ENCODE measurements at regions not wholly inside any gene's neighbourhood (a gene's known extent, or its start where the extent isn't known, plus 50 kb on each side); places are given as distances from the start of the nearest gene placed in this dataset.
A peak's percentile ranks its signal among the peaks of the same experiment; 100 is the strongest.
"Not testable (repeated sequence)": the region's sequence is repeated elsewhere in the genome, so short reads cannot be mapped to it uniquely, and the experiment has no call there.

- DNase-seq (ENCODE audit: low spot score) = peak; percentile 45
Observed at GRCh38 chr2:54065411-54065810, 50.0 kb upstream of the ACYP2 start.

GRCh38 chr2:54063967-54064535 is 51.4 kb upstream of the ACYP2 start:
- DNase-seq (ENCODE audit: low spot score) = no peak

DNA sequence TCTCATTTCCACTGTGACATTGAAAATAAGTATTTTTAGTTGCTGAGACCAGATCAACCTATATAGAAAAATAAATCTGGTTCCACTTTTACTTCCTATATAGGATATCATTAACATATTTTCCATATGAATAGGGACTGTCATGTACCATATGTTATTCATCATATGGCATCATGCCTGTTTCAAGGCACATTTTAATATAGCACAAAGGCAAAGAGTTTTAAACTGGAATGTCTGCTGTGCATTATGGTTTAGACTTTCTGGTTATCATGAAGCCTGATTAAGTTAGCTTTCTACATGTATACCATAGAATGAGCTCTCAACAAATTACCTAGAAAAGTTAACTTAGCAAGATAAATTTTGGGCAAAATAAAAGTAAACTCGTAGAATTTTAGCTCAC is 53.0 kb upstream of the ACYP2 start:
- DNase-seq (ENCODE audit: low spot score) = no peak

DNA sequence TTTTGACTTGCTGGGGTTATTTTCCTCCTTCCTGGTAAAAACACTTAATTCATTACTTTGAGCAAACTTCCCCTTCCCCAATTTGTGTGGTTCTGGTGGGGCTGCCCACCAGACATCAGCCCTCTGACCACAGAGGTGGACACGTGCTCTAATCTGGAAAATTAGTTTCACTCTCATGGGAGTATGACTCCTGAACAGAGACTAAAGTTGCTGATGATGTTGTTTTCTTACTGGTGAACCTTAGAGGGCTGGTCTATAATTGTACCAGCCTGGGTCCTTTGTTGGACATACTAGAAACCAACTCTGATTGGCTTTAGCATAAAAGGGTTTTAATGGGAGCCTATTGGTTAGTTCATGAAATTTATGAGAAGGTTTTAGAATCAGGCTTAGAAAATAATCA is 54.1 kb upstream of the ACYP2 start:
- DNase-seq (ENCODE audit: low spot score) = no peak

DNA sequence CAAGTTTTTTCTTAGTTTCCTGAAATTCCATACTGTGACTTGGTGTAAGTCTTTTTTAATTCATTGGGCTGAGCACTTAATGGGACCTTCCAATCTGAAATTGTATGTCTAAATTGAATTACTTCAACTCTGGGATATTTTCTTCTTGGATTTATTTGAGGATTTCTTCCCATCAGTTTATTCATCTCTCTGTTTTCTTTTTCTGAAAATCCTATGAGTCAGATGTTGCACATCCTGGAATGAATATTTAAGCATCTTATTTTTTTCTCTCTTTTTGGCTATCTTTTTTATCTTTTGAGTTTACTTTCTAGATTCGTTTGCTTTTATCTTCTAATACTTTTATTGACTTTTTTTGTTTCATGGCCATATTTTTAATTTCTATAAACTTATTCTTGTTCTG is 55.4 kb upstream of the ACYP2 start:
- DNase-seq (ENCODE audit: low spot score) = no peak

DNA sequence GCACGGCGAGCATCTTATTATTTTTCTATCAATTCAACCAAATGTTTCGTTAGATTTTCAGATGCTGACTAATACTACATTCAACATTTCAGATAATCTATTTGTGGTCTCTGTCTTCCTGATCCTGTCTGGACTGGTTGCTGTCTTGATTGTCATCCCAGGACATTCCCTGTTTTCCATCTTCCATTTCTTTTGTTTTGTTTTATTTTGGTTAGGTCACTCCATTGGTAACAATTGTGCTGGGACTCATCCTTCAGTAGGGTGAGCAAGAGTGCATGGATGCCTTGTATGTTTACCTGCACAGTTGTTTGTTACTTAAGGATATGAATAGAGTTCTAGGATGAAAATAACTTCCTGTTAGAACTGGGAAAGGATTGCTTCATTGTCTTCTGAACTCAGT is 55.9 kb upstream of the ACYP2 start:
- DNase-seq (ENCODE audit: low spot score) = no peak

GRCh38 chr2:54058449-54058848 is 57.0 kb upstream of the ACYP2 start:
- no peak for DNase-seq (ENCODE audit: low spot score)

- DNase-seq (ENCODE audit: low spot score) = no peak
Observed at GRCh38 chr2:54054774-54055173, 60.6 kb upstream of the ACYP2 start.

DNA sequence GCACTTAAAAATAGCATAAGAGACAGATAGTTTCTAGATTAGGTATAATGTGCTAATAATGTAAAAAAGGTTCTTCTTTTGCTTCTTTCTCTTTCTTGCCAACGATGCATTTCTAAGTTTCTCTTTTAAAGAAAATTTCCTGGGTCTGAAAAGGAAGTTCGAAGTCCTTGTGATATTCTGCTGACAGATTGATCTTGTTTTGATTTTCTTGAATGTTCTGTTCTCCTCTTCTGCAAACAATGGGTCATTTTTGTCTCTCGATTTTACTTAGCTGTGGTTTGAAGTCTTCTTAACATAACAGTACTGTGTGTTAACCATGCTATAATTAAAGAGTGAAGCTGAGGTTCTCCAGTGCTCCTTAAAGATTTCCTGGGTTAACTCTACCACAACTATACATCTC is 61.1 kb upstream of the ACYP2 start:
- DNase-seq (ENCODE audit: low spot score) = no peak

DNA sequence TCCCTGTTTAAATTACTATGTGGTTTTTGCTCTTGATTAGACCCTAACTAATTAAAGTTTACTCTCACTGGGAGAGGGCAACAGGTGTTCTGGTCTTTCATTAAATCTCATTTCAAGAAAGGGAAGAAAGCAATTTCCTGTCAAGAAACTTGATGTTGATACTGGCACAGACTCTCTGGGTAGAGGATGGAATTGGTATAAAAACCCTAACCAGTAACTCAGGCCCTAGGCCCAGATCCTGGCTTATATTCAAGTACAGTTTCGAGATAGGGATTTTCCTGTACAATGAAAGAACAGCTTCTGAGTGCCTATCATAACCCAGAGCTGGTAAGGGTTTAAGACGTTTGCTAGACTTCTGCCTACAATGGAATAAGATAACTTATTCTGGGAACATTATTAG is 61.6 kb upstream of the ACYP2 start:
- no peak for DNase-seq (ENCODE audit: low spot score)

DNA sequence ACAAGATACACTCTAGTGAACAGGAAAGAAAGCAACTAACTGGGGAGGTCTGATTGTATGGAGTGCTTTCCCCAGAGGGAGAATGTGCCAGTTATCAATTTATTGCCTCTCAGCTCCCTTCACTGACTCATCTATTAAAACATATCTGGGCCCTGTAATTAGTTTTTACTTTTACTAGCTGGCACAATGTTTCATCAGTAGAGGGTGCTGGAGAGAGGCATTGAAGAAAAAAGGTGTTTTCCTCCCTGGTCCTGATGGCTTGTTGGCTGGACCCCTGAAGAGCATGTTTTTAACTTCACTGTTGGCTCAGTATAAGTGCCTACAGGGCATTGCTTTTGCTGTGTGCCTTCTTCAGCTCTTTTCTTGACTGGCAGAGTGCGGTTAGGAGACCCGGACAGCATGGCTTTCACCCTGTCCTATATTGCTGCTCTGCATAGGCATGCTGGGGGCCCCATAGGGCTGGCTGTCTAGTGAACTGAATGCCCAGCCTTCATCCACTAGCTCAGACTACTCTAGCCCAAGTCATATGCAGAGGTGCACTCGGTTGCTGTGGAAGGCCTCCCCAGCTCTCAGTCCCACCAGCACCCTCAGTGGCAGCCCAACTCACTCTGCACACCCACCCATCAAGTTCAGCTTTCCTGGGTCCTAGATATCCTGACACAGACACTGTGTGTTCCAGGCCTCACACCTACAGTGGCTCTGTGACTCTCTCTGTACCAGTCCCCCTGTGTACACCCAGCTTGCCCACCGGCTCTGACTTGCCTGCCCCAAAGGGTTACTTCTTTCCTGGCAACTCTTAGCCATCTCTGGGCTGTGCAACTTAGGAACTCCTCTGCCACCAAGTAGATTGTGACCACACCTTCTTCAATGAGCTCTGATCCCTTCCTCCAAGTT is 62.3 kb upstream of the ACYP2 start:
- peak; percentile 38 for DNase-seq (ENCODE audit: low spot score)

DNA sequence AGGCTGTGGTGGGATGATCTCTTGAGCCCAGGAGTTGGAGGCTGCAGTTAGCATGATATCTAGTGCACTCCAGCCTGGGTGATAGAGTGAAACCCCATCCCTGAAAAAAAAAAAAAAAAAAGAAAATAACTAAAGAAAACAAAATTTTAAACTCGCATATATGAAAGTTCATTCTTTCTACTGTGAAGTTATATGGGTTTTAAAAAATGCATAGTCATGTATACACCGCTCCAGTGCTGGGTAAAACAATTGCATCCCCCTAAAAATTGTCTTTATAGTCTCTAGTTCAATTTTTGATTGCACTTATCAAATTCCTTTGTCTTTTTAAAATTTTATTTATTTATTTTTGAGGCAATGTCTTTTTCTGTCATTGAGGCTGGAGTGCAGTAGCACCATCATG is 65.0 kb upstream of the ACYP2 start:
- no peak for DNase-seq (ENCODE audit: low spot score)

DNA sequence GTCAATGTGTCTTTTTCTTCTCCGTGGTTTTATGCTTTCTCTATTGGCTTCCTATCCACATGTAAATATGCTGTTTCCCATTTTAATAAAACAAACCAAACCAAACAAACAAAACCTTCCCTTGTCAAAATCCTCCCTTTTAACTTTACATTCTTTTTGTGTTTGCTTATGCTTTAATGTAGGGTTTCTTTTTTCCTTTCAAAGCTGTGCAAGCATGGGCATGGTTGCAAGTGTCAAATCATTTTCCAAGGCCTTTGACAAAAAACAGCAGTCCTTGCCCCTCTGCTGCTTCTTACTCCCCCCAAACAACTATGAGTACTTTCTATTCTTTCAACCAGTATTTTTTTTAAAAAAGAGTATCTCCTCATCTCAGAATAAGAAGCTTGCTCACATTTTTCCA is 66.0 kb upstream of the ACYP2 start:
- DNase-seq (ENCODE audit: low spot score) = no peak

GRCh38 chr2:54048896-54049295 is 66.5 kb upstream of the ACYP2 start:
- DNase-seq (ENCODE audit: low spot score) = not testable (repeated sequence)

DNA sequence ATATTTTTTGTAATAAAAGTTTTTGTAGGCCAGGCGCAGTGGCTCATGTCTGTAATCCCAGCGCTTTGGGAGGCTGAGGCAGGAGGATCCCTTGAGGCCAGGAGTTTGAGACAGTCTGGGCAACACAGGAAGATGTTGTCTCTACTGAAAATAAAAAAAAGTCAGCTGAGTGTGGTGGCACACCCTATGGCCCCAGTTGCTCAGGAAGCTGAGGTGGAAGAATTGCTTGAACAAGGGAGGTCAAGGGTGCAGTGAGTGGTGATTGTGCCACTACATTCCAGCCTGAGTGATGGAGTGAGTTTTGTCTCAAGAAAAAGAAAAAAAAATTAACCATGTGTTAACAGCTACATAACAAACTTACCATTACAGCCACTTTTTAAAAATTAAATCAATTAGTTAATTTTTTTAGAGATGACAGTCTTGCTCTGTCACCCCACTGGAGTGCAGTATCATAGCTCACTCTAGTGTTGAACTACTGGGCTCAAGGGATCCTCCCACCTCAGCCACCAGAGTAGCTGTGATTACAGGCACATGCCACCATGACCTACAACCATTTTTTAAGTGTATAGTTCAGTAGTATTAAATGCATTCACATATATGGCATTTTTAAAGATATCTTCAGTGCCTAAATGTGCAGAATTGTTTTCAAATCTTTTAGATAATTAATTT is 67.2 kb upstream of the ACYP2 start:
- DNase-seq (ENCODE audit: low spot score) = no peak

DNA sequence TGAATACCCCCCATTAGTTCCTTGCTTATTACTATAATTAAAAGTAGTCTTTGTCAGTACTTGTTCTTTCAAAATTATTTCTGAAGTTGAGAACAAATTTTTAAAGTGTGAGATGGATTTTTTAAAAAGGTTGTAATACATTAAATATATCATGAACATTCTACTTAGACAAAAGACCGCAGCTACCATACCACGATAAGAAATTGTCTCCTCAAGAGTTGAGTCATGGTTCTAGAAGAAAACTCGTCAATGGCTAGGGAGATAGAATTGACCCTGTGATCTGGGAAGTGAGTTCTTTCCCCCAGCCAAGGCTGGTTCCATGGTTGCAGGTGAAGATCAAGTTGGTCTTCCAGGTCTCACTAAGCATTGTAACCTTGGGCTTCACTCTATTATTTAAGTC is 67.8 kb upstream of the ACYP2 start:
- DNase-seq (ENCODE audit: low spot score) = no peak

- peak; percentile 70 for DNase-seq (ENCODE audit: low spot score)
Observed at GRCh38 chr2:54047091-54047490, 68.3 kb upstream of the ACYP2 start.

GRCh38 chr2:54042897-54043620 is 72.3 kb upstream of the PSME4 start:
- DNase-seq (ENCODE audit: low spot score) = no peak

- no peak for DNase-seq (ENCODE audit: low spot score)
Observed at GRCh38 chr2:54042341-54042740, 71.5 kb upstream of the PSME4 start.

DNA sequence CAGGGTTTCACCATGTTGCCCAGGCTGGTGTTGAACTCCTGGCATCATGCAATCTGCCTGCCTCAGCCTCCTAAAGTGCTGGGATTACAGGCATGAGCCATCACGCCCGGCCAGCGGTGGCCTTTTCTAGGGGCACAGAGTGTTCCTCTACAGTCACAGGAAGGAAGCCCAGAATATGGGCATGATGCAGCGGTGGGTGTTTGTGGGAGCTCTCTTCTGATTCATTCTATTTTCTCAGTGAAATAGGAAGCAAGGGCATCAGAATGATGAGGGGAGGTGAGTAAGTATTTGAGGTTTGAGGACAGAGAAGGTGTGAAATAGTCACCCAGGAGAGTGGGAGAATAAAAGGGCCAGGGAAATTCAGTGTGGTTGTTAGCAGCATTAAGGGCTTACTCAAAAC is 70.3 kb upstream of the PSME4 start:
- DNase-seq (ENCODE audit: low spot score) = no peak

DNA sequence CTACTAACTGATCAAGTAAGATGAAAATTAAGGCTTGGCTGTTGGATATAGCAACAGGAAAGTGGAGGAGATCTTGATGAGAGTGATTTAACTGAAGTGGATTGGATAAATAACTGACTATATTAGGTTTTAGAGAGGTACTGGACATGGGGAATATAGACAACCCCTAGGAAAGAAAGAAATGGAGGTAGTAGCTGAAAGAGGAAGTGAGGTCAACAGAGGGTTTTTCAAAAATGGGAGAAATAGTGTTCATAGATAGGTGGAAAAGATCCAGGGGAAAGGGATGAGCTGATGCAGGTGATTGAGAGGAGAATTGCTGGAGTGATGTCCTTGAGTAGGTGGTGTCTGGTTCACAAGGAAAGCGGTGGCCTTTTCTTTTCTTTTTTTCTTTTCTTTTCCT is 69.9 kb upstream of the PSME4 start:
- no peak for DNase-seq (ENCODE audit: low spot score)

DNA sequence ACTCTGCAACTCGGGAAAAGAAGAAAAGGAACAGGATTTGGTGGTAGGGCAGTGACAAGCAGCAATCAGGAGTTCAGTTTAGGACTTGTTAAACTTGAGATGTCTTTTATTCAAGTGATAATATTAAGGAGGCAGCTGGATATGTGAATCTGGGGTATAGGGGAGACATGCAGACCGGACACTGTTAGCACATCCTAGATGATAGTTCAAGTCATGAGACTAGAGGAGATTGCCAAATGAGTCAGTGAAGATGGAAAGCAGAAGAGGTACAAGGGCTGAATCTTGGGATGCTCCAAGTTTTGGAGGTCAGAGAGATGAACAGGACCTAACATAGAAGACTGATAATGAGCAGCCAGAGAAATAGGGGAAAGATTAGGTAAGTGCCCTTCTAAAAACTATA is 69.5 kb upstream of the PSME4 start:
- no peak for DNase-seq (ENCODE audit: low spot score)
